DMS 273 (cell line): ENCODE measurements at regions not wholly inside any gene's neighbourhood (a gene's known extent, or its start where the extent isn't known, plus 50 kb on each side); places are given as distances from the start of the nearest gene placed in this dataset.
A peak's percentile ranks its signal among the peaks of the same experiment; 100 is the strongest.
"Not testable (repeated sequence)": the region's sequence is repeated elsewhere in the genome, so short reads cannot be mapped to it uniquely, and the experiment has no call there.

Experiments
- DNase-seq: peaks from one replicate; lab custom pipeline; 2025; ENCODE audit not compliant: unreplicated experiment; lab: John Stamatoyannopoulos, UW

DNA sequence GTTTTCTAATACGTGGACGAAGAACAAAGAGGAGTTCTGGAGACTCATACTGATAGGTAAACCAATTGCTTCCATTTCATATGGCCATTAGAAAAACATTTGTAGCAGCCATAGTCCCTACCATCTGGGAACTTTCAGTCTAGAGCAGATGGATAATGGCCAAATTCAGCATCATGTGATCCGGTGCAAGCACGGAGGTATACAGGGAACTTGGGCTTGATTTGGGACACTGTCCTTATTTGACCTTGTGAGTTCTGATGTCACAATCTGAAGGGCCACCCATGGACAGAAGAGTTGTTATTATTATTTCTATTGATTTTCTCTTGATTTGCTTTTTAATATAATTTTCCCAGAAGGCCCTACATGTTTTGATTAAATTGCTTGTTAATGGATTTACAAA is 154.6 kb upstream of the ZNF267 start:
- peak; percentile 80 for DNase-seq

DNA sequence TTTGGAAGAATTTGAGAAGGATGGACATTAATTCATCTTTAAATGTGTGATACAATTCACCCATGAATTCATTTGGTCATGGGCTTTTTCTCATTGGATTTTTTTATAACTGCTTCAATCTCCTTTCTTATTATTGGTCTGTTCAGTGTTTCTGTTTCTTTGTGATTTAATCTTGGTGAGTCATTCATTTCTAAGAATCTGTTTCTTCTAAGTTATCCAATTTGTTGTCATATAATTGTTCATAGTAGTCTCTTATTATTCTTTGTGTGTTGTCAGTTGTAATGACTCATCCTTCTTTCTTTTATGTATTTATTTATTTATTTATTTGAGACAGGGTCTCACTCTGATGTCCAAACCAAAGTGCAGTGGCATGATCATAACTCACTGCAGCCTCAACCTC is 146.1 kb upstream of the ZNF267 start:
- DNase-seq = no peak

DNA sequence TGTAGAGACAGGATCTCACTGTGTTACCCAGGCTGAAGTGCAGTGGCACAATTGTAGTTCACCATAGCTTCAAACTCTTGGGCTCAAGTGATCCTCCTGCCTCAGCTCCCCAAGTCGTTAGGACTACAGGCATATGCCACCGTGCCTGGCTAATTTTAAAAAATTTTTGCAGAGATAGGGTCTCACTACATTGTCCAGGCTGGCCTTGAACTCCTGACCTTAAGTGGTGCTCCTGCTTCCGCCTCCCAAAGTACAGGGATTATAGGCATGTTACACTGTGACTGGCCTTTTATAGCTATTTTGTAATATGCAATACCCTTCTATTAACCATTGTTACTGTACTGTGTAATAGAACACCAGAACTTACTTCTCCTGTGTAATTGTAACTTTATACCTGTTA is 139.3 kb upstream of the ZNF267 start:
- DNase-seq = no peak

DNA sequence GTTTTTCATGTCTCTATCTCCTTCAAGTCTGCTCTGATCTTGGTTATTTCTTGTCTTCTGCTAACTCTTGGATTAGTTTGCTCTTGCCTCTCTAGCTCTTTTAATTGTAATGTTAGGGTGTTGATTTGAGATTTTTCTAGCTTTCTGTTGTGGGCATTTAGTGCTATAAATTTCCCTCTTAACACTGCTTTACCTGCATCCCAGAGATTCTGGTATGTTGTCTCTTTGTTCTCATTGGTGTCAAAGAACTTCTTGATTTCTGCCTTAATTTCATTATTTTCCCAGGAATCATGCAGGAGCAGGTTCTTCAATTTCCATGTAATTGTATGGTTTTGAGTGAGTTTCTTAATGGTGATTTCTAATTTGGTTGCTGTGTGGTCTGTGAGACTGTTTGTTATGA is 128.5 kb upstream of the ZNF267 start:
- DNase-seq = not testable (repeated sequence)

DNA sequence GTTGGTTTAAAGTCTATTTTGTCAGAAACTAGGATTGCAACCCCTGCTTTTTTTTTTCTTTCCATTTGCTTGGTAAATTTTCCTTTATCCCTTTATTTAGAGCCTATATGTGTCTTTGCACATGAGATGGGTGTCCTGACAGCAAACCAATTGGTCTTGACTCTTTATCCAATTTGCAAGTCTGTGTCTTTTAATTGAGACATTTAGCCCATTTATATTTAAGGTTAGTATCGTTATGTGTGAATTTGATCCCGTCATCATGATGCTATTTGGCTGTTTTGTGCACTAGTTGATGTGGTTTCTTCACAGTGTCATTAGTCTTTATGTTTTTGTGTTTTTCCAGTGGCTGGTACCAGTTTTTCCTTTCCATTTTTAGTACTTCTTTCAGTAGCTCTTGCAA is 127.7 kb upstream of the ZNF267 start:
- DNase-seq = no peak

DNA sequence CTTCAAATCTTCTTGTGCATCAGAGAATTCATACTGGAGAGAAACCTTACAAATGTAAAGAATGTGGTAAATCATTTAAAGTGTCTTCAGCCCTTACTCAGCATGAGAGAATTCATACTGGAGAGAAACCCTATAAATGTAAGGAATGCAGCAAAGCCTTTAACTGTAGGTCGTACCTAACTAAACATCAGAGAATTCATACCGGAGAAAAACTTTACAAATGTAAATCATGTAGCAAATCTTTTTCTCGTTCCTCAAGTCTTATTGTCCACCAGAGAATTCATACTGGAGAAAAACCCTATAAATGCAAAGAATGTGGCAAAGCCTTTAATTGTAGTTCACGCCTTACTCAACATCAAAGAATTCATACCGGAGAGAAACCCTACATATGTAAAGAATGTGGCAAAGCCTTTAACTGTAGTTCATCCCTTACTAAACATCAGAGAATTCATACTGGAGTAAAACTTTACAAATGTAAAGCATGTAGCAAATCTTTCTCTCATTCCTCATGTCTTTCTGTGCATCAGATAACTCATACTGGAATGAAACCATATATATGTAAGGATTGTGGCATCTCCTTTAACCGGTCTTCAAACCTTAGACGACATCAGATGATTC is 118.5 kb upstream of the ZNF267 start:
- DNase-seq = no peak

DNA sequence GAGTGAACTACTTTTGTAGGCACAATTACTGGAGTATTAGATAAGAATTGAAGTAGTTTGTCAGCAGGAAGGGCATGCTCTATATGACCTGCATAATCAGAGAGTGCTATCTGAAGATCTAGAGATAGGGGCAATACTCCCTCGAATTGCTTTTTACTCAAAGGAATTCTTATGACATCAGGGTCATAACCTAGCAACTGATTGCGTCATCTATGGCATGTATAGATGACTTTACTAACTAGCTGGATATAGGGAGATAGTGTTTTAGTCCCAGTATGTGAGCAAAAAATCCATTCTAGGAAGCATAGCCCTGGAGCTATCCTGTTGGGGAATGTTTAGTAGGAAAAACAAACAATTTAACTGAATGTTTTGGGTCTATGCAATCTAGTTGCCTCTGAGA is 109.5 kb upstream of the ZNF267 start:
- no peak for DNase-seq

DNA sequence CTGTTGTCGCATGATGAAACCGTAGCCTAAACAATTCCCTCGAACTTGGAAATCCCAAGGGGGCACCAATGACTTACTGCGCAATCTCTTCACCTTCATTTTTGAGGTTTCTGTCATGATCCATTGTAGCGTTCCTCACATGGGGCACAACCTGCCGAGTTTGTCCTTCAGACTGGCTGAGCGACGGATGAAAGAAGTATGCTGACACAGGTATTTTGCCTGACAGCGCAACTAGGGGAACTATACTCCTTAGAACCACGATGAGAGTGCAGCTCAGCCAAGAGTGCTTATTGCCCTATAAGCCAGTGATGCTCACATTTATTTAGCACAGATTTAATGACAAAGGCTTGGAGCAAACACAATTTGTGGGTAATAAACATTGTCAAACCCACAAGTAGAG is 106.3 kb upstream of the ZNF267 start:
- DNase-seq = no peak

DNA sequence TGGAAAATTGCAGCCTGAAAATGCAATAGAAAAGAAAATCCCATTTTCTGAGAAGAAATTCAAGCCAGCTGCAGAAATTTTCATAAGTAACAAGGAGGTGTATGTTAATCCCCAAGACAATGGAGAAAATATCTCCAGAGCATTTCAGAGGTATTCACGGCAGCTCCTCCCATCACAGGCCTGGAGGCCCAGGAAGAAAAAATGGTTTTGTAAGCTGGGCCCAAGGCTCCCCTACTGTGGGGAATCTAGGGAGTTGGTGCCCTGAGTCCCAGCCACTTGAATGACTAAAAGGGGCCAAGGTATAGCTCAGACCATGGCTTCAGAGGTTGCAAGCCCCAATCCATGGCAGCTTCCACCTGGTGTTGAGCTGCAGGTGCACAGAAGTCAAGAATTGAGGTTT is 93.3 kb upstream of the ZNF267 start:
- DNase-seq = no peak

DNA sequence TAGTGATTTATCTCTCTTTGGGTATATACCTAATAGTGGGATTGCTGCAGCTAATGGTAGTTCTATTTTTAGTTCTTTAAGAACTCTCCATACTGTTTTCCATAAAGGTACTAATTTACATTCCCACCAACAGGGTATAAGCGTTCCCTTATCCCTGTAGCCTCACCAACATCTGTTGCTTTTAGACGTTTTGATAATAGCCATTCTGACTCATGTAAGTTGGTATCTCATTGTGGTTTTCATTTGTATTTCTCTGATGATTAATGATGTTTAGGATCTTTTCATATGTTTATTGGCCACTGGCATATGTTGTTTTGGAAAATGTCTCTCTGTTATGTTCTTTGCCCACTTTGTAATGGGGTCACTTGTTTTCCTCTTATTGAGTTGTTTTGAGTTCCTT is 88.5 kb upstream of the ZNF267 start:
- peak; percentile 61 for DNase-seq

DNA sequence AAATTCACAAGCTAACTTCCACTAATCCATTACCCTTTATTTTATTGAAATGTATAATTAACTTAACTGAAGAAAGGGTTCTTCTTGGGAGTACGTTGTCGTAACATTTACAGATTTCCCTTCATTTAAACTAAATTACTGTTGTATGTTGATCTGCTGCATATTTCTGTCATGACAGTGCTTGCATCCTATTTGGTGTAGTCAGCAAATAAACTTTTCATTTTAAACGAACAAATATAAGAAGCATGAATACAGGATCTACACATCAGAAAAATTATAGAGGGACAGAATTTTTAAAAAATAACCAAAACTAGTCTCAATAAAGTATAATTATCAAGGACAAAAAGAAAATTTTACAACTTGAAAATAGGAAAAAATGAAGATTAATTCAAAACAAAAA is 66.5 kb upstream of the ZNF267 start:
- DNase-seq = no peak

DNA sequence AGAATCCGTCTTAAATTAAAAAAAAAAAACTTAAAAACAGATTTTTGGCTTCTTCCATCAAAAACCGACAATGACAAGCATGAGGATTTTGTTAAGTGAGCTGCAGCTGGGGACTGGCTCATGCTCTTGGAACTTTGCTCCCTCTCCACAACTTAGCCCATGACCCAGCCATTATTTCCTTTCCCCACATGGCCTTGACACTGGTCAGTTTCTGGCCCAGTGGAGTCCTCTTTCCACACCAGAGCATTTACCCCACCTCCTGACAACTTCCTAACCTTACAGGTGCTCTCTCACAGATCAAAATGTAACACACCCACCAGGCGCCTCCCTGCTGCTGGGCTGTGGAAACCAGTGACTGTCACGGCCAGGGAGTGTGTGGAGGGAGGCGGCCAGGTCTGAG is 62.7 kb upstream of the ZNF267 start:
- DNase-seq = no peak

DNA sequence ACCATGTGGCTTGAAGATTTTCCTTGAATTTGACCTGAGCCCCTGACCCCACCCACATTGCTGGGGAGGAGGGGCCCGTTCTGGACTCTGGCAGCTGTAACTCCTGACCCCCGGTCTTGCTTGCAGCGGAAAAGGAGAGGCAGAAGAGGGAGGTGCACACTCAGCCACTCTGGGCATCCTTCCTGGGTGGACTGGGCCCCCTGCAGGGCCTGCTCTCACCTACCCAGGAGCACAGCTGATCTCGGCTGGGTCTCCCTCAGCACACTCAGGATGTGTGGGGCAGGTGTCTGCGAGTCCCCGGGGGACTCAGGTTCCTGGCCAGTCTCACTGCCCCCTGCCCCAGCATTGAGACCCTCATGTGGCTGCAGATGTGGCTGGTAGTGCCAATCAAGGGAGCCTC is 57.5 kb upstream of the ZNF267 start:
- not testable (repeated sequence) for DNase-seq

DNA sequence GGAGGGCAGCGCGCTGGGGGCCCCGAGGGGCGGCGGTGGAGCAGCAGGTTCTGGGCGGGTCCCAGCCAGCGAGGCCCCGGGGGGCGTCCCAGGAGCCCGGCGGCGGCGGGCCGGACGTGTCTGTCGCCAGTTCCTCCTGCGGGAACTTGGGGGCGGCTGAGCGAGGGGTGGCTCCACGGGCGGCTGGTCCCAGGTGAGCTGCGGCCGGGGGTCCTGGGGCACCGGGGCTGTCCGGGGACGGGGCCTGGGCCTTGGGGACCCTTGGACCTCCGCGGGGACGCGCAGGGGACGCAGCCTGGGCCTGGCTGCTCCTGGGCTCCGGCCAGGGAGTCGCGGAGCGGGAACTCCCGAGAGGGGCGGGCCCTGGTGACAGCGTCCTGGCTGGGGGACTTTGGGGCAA is 54.2 kb upstream of the ZNF267 start:
- no peak for DNase-seq

DNA sequence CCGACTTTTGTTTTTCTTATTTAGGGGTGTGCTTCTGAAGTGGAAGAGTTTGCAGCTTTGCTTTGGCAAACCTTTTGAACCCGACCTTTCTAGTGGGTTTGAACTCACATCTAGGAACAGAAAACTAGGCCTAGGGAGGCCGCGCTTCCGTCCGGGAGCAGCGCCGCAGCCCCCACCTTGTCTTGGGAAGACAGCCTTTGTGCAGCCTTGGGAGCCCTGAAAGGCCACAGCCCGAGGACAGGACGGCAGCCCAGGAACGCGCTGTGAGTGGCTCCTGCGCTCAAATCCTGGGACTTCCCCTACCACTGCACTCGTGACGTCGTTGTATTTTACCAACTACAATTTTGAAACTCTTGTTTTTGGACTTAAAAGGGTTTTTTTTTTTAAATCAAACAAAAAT is 53.7 kb upstream of the ZNF267 start:
- DNase-seq = no peak
